HG02763 (cell line): ENCODE measurements at regions not wholly inside any gene's neighbourhood (a gene's known extent, or its start where the extent isn't known, plus 50 kb on each side); places are given as distances from the start of the nearest gene placed in this dataset.
A peak's percentile ranks its signal among the peaks of the same experiment; 100 is the strongest.
"Not testable (repeated sequence)": the region's sequence is repeated elsewhere in the genome, so short reads cannot be mapped to it uniquely, and the experiment has no call there.

Experiments used
- ATAC-seq: cut with Tn5 transposase; IDR thresholded peaks from one replicate; pipeline ENCODE4 v1.9.1; 2021; ENCODE audit warnings: mild to moderate bottlenecking, moderate library complexity; ENCODE audit not compliant: unreplicated experiment

- no peak for ATAC-seq
These were observed 210.6 kb upstream of the ZNF608 start for GRCh38 chr5:124957063-124957462.

- ATAC-seq: no peak
These were observed 213.8 kb upstream of the ZNF608 start for GRCh38 chr5:124960266-124960665.

- ATAC-seq: no peak
These were observed 215.1 kb upstream of the ZNF608 start for GRCh38 chr5:124961521-124961920.

DNA sequence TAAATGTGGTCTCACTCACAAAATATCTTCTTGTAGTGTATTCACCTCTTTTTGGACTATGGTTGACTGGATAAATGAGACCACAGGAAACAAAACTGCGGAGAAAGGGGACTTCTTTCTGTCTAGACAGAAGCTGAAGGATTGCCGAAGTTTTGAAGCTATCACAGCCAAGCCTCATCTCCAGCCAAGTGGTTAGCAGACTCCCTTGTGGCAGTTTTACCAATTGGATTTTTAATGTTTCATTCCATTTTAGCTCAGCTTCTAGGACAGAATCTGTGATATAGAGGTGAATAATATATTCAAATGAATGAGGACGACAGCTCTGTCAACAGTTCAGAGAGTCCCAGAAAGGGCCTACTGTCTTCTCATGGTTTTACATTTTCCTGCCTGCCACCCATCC, 215.7 kb upstream of the ZNF608 start:
- ATAC-seq: no peak

DNA sequence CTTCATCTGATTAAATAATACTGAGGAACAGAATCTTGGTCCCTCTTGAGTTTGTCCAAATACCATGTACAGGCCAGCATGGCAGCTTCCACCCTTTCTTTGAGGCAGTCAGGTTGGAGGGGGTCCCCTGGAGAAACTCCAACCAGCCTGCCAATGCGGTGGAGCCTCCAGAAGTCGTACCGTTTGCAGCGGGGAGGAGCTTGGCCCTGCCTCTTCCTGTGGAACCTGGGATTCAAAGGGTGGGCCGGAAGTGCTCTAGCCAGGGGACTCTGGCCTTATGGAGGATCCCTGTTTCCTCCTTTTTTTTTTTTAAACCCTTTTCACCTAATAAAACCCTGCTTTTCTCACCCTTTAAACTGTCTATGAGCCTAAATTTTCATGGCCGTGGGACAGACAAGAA, 216.3 kb upstream of the ZNF608 start:
- ATAC-seq: no peak

DNA sequence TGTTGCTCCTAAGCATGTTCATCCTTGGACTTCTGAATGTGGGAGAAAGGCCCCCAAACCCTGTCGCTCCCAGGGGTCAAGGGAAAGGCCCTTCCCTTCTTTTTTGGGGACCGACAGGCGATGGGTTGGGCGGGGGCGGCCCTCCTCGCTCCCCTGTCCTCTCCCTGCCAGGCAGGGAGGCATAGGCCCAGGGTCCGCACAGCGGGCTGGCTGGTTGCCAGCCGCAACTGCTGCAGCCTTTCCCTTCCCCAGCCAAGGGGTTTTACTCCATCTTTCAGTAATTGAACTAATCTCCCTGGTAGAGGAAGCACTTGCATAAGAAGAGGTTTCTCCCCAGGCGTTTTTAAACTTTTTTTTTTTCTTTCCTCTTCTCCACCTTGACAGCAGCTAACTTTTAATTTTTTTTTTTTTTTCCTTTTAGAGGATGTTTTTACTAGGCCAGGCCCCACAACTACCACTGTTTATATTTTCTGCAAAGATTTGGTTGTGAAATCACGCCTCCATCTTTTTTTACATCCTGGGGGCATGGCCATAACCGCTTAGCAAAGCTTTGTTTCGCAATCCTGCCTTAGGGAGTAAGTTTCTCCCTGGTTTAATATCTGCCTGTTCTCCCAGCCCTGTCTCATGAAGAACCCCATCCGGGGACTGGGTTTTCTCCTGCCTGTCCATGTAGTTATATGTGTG, 216.9 kb upstream of the ZNF608 start:
- no peak for ATAC-seq

DNA sequence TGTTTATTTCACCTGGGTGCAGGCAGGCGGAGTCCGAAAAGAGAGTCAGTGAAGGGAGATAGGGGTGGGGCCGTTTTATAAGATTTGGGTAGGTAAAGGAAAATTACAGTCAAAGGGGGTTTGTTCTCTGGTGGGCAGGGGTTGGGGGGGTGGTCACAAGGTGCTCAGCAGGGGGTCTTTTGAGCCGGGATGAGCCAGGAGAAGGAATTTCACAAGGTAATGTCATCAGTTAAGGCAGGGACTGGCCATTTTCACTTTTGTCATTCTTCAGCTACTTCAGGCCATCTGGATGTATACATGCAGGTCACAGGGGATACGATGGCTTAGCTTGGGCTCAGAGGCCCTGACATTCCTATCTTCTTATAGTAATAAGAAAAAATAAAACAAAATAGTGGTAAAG, 220.3 kb upstream of the ZNF608 start:
- ATAC-seq: not testable (repeated sequence)

- ATAC-seq: not testable (repeated sequence)
These were observed 223.9 kb upstream of the ZNF608 start for GRCh38 chr5:124970381-124970780.

- no peak for ATAC-seq
These were observed 226.3 kb upstream of the ZNF608 start for GRCh38 chr5:124972703-124973102.

- ATAC-seq: no peak
These were observed 227.2 kb upstream of the ZNF608 start for GRCh38 chr5:124973661-124974060.

GRCh38 chr5:124976086-124976485, 229.6 kb upstream of the ZNF608 start:
- ATAC-seq: no peak

DNA sequence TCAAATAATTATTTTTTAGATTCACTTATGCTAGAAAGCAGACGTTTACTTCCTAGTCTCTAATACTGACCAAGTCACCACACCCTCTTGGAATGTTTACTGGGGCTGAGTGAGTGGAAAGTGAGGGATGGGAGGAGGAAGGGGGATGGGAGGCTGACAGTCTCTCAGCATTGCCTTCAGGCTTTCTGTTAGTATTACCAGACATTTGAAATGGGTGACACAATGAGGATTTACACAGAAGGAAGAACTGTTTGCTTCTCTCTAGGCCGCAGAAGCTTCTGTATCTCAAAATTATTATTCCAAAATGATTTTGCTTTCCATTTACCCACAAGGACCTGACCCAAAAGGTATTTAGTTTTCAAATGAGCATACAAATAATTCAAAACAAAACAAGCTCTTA, 232.8 kb upstream of the ZNF608 start:
- ATAC-seq: no peak

- ATAC-seq: peak; percentile 92
These were observed 233.9 kb upstream of the ZNF608 start for GRCh38 chr5:124980163-124980941.

DNA sequence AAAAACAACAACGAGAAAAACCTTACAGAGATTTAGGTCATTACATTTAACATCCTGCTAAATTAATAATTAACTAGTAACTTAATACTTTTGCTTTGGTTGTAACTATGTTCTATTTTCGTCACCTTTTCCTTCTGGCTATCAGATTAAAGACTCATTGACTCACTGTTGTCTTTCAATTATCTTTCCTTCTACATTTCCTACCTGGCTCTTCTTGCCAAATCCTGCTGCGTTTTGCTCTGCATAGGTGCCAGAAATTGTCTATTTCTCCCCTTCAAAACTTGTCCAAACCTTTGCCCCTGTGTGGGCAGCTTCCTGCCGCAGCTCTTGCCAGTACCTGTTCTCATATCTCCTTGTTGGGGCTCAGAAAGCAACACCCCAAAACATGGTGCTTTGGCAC, 235.5 kb upstream of the ZNF608 start:
- ATAC-seq: no peak

GRCh38 chr5:124986170-124986569, 239.7 kb upstream of the ZNF608 start:
- ATAC-seq: no peak

DNA sequence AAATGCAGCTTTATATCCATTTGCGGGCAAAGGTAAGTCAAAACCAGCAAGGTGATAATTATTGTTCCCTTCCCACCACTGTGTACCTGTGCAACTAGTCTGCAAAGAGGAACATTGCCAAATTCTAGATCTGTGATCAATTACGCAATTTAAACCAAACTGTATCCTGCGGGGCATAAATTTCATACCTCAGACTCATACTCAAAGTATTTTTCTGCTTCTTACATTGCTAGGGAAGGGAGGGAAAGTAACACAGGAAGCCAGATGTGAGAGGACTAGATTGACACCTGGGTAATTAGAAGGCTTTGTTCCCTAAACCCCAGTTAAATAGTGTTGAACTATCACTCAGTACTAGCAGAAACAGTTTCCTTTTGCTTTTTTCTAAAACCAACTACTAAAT, 240.2 kb upstream of the ZNF608 start:
- no peak for ATAC-seq

- not testable (repeated sequence) for ATAC-seq
These were observed 241.3 kb upstream of the ZNF608 start for GRCh38 chr5:124987786-124988185.

GRCh38 chr5:124990723-124991122, 244.3 kb upstream of the ZNF608 start:
- ATAC-seq: no peak

DNA sequence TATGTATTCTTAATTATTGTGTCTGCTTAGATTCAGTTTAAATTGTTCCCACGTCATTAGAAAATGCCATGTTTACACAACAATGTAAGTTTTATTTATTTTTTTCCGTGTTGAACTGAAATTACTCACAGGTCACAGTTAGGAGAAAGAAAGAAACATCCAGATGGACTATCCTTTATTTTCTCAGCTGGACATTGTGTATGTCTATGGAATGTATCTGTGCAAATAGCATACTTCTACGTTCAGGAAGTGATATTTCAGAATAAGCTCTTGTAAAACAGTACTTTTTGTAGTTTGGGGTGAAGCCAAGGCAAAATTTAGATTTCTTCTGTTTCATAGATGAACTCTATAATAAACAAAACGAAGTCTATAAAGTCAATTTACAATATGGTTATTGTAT, 249.0 kb upstream of the ZNF608 start:
- no peak for ATAC-seq

DNA sequence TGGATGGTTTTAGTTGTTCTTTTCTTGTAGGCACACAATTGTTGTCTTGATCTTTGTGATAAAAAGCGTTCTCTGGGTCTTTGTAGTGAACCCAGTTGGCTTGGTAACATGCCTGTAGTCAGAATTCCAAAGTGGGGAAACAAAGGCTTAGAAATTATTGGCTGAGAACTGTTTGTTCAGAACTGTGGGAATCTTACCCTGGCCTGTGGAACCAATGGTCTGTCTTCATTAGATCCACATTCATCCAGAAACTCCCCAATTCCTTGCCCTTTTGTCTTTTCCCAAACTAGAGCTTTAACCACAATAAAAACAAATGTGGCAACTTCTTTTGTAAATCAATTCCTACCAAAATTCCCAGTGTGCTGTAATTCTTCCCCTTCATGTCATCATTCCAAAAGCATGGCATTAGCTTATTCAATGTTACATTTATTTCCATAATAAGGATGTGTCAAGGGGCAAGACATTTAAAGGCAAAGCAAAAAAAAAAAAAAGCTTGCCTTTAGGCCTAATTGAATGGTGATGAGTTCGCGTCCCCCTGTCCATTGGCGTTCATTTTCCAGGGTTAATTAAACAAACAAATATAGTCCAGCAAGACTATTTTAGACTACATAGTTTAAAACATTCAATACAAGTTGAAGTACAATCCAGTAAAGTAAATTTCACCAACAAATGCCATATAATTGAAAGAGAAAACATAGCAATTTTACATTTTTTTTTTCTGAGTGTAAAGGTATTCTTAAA, 249.8 kb upstream of the ZNF608 start:
- no peak for ATAC-seq

GRCh38 chr5:124996764-124997077, 250.3 kb upstream of the ZNF608 start:
- ATAC-seq: no peak
